NOMO-1 (cell line): ENCODE measurements at regions not wholly inside any gene's neighbourhood (a gene's known extent, or its start where the extent isn't known, plus 50 kb on each side); places are given as distances from the start of the nearest gene placed in this dataset.

Experiments used
- DNase-seq, 2 experiments: peaks; one replicate each; lab custom pipeline; 2025; ENCODE audit not compliant: unreplicated experiment in 2 of 2; lab: John Stamatoyannopoulos, UW

GRCh38 chr6:12645941-12646340, 70.6 kb upstream of the PHACTR1 start:
- DNase-seq: no peak

GRCh38 chr6:12648171-12648570, 68.4 kb upstream of the PHACTR1 start:
- no peak for DNase-seq

GRCh38 chr6:12649325-12649724, 67.2 kb upstream of the PHACTR1 start:
- no peak for DNase-seq

- DNase-seq: no peak
Measured at GRCh38 chr6:12653486-12653885, 63.1 kb upstream of the PHACTR1 start.

- DNase-seq: no peak
Measured at GRCh38 chr6:12654107-12654506, 62.5 kb upstream of the PHACTR1 start.

GRCh38 chr6:12654514-12654913, 62.1 kb upstream of the PHACTR1 start:
- DNase-seq: no peak

- DNase-seq: no peak
Measured at GRCh38 chr6:12656906-12657305, 59.7 kb upstream of the PHACTR1 start.

- no peak for DNase-seq
Measured at GRCh38 chr6:12657884-12658283, 58.7 kb upstream of the PHACTR1 start.

- DNase-seq: no peak
Measured at GRCh38 chr6:12661432-12662089, 55.0 kb upstream of the PHACTR1 start.
